ENCODE measurements at regions not wholly inside any gene's neighbourhood (a gene's known extent, or its start where the extent isn't known, plus 50 kb on each side); places are given as distances from the start of the nearest gene placed in this dataset.

DNA sequence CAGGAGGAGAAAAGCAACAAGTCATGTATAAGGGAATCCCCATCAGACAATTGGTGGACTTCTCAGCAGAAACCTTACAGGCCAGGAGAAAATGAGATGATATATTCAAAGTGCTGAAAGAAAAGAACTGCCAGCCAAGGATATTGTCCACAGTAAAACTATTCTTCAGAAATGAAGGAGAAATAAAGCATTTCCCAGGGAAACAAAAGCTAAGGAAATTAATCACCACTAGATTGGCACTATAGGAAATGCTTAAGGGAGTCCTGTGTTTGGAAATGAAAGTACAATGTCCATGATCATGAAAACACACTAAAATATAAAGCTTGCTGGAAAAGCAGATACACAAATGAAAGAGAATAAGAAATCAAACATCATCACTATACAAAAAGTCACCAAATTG, 282.0 kb downstream of the BLID start:
- TF ChIP-seq CTCF (IDR thresholded peaks at IDR 0.05) (no peak), POLR2A (IDR thresholded peaks at IDR 0.05) (no peak)
